Transverse colon (tissue), 4 donors: ENCODE measurements at regions not wholly inside any gene's neighbourhood (a gene's known extent, or its start where the extent isn't known, plus 50 kb on each side); places are given as distances from the start of the nearest gene placed in this dataset.
A peak's percentile ranks its signal among the peaks of the same experiment; 100 is the strongest.
"Not testable (repeated sequence)": the region's sequence is repeated elsewhere in the genome, so short reads cannot be mapped to it uniquely, and the experiment has no call there.

Experiments used
- DNase-seq: peaks from one replicate; pipeline ENCODE4 v3.0.0-alpha.2; 2019
- H3K27ac ChIP-seq, 4 donors: fragments of 200-600 bp; sonication (generic); 2 replicates each; pipeline ENCODE4 v1.5.1; 2016 to 2018; ENCODE audit warnings: inconsistent platforms in 4 of 4
- H3K27me3 ChIP-seq: fragments of 200-600 bp; sonication (generic); 2 replicates; pipeline ENCODE4 v1.5.1; 2017; ENCODE audit warnings: inconsistent platforms
- H3K36me3 ChIP-seq, 4 donors: fragments of 200-600 bp; sonication (generic); 2 replicates each; pipeline ENCODE4 v1.5.1; 2017 to 2019; ENCODE audit warnings: inconsistent platforms in 4 of 4
- H3K4me1 ChIP-seq, 4 donors: fragments of 200-600 bp; sonication (generic); 2 replicates each; pipeline ENCODE4 v1.5.1; 2017 to 2020; ENCODE audit warnings: inconsistent platforms in 4 of 4
- H3K4me3 ChIP-seq, 4 donors: fragments of 200-600 bp; sonication (generic); 1 replicate in 1 of 4; 2 replicates in 3 of 4; pipeline versions ENCODE4 v1.5.1 to v1.6.1; 2017 to 2019; ENCODE audit warnings: inconsistent platforms in 4 of 4
- H3K9me3 ChIP-seq, 2 donors: fragments of 200-600 bp; sonication (generic); 2 replicates each; pipeline ENCODE4 v1.5.1; 2017 to 2019; ENCODE audit warnings: inconsistent platforms in 2 of 2
- EP300 ChIP-seq: sonication (generic); formaldehyde crosslinking; IDR thresholded peaks from one replicate; pipeline ENCODE4 v1.6.1; 2017; ENCODE audit warnings: antibody characterized with exemption, low read depth
- POLR2A ChIP-seq: fragments of 450-650 bp; IDR thresholded peaks from one replicate; pipeline ENCODE4 v1.6.1; 2016; ENCODE audit warnings: antibody characterized with exemption, mild to moderate bottlenecking, moderate library complexity
- POLR2AphosphoS5 ChIP-seq, 3 donors: sonication (generic); formaldehyde crosslinking; IDR thresholded peaks; one replicate each; pipeline ENCODE4 v1.6.1; 2016; ENCODE audit warnings: antibody characterized with exemption in 3 of 3
- WGBS, 2 donors: methylation state at CpG; one replicate each; pipeline ENCODE4 v1.1.5; 2018; ENCODE audit warnings: low coverage in 1 of 2; 5-methylcytosine and 5-hydroxymethylcytosine counted together
- in situ Hi-C, 4 donors: fragments of 200-750 bp; cut with MboI; loops; one replicate each; pipeline versions ENCODE4 v1.15.0 to v1.15.1; 2017; ENCODE audit warnings: low sequenced_read_pairs in 3 of 4, low pct_ligation_motif_present in 1 of 4, low pct_unique_long_range_greater_than_20kb in 1 of 4
- intact Hi-C: fragments of 100-400 bp; cut with DNase I; formaldehyde crosslinking; loops from one replicate; pipeline ENCODE4 v1.15.1; 2023; ENCODE audit warnings: low total_unique reads
- TF ChIP-seq, protein P1 (sequence below), 5 experiments: fragments of 200-600 bp in 3 of 5; fragments of 450-650 bp in 2 of 5; sonication (generic) in 3 of 5; IDR thresholded peaks; 1 replicate in 2 of 5; 2 replicates in 3 of 5; pipeline ENCODE4 v1.5.1; 2016 to 2017; ENCODE audit warnings: antibody characterized with exemption in 5 of 5, inconsistent platforms in 3 of 5, mild to moderate bottlenecking in 2 of 5, moderate library complexity in 1 of 5

DNA sequence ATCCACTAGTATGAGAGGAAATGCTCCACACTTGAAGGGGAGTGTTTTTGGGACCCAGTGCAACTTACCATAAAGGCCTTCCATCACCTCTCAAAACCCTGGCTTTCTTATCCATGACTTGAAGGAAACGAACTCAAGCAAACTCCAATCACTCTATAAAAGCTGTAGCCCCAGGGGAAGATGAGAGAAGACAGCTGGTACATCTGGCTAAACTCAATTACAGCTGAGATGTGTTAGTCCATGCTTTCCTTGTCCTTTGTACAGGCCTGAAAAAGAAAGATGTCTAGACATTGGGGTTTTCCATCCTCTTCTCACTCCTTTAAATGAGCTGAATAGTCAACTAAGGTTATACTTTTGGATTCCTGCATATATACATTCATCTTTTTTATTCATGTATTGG lies 89.5 kb upstream of the ANKRD30A start:
- no peak overlapping the region for H3K27ac ChIP-seq
- no peak for DNase-seq
- intact Hi-C loops: no loop called here
- H3K4me3 ChIP-seq: no peak overlapping the region
- no peaks in the 10 kb centered on the region for H3K4me1 ChIP-seq
- H3K9me3 ChIP-seq: peaks cover 0 to 7% of the 10 kb centered on the region in 2 donors
- in situ Hi-C loops: no loop called here
- no peaks in the 10 kb centered on the region for H3K27me3 ChIP-seq
- peak in 1 of 3 donors; percentile 6 for TF ChIP-seq POLR2AphosphoS5 (IDR thresholded peaks at IDR 0.05)
- no peak for TF ChIP-seq EP300
- no peaks in the 10 kb centered on the region for H3K36me3 ChIP-seq
- WGBS, 2 donors: 0% methylated on average over 1 of the region's 1 CpG; no CpG with 5 or more reads in 1 of the 2 donors

DNA sequence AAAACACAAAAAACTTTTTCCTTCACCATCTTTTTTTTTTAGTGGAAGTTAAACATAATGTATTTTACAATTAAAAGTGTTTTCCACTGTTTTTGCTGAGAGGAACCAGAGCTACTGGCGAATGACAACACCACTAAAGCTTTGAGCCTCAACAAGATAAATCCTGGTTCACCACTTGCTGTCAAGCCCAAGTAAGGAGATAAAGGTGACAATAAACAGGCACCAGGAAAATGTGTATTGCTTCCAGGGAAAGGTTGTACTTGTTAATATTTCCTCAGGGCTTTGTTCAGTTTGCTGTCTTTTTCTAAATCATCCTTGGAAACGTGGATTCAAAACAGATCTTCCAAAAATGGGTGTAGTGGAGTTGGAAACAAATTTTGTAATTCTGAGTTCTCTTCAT lies 109.9 kb upstream of the ANKRD30A start:
- H3K9me3 ChIP-seq: no peaks in the 10 kb centered on the region
- WGBS, 2 donors: 24 to 38% methylated on average over 2 of the region's 2 CpGs
- peak overlapping the region in 3 of 4 donors; percentile 52 to 72 (median 59) for H3K27ac ChIP-seq

DNA sequence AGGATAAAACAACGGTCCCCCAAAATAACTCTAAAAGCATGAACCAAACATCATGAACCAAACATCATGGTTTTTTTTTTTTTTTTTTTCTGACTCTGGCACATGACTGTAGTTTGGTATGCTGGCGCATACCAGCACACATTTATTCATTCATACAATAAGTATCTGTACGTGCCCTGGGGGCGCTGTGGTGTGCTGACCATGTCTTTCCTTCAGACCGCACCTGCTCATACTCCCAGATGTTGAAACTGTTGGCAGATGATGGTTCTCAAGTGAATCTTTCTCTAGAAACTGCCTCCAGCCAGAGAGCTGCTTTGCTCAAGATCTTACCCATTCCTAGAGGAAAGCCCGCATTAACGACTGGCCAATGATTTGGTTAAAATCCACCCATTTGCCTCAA lies 114.7 kb upstream of the ANKRD30A start:
- intact Hi-C loops: no loop called here
- H3K27ac ChIP-seq: no peak overlapping the region
- no peaks in the 10 kb centered on the region for H3K27me3 ChIP-seq
- DNase-seq: no peak
- H3K4me3 ChIP-seq: no peak overlapping the region
- no peaks in the 10 kb centered on the region for H3K9me3 ChIP-seq
- H3K36me3 ChIP-seq: no peaks in the 10 kb centered on the region
- WGBS, 2 donors: 68 to 77% methylated on average over 3 to 7 of the region's 7 CpGs
- H3K4me1 ChIP-seq: no peaks in the 10 kb centered on the region
- in situ Hi-C loops: no loop called here
- TF ChIP-seq POLR2AphosphoS5 (IDR thresholded peaks at IDR 0.05): no peak
- no peak for TF ChIP-seq EP300
- TF ChIP-seq, protein P1, sequence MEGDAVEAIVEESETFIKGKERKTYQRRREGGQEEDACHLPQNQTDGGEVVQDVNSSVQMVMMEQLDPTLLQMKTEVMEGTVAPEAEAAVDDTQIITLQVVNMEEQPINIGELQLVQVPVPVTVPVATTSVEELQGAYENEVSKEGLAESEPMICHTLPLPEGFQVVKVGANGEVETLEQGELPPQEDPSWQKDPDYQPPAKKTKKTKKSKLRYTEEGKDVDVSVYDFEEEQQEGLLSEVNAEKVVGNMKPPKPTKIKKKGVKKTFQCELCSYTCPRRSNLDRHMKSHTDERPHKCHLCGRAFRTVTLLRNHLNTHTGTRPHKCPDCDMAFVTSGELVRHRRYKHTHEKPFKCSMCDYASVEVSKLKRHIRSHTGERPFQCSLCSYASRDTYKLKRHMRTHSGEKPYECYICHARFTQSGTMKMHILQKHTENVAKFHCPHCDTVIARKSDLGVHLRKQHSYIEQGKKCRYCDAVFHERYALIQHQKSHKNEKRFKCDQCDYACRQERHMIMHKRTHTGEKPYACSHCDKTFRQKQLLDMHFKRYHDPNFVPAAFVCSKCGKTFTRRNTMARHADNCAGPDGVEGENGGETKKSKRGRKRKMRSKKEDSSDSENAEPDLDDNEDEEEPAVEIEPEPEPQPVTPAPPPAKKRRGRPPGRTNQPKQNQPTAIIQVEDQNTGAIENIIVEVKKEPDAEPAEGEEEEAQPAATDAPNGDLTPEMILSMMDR (IDR thresholded peaks at IDR 0.05): no peak
- TF ChIP-seq POLR2A: no peak

More for the DNA sequence above, 109.9 kb upstream of the ANKRD30A start:
- TF ChIP-seq EP300 (no peak), POLR2AphosphoS5 (IDR thresholded peaks at IDR 0.05) (peak; percentile 51 to 77 (median 71))
- no peaks in the 10 kb centered on the region for H3K27me3 ChIP-seq
- intact Hi-C loops (no loop called here), in situ Hi-C loops (no loop called here)
- H3K4me3 ChIP-seq: no peak overlapping the region
- no peaks in the 10 kb centered on the region for H3K4me1 ChIP-seq
- DNase-seq: no peak
- no peaks in the 10 kb centered on the region for H3K36me3 ChIP-seq

DNA sequence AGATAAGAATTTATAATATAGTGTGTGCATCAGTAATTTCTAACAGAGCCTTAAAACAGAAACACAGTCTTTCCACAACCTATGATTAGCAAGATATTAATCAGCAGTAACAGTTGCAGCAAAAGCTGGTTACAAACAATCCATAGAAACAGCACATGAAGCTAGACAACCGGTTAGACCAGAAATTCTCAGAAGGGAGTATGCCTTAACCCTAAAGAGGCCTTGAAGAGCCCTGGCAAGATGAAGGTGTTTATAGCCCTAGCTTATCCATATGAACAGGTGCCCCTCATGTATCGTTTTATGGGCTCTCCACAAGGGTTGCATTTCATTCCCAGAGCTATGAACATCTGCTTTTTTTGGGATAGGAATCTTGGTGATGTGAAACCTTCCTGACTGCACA lies 117.1 kb upstream of the ANKRD30A start:
- intact Hi-C loops, H3K9me3 ChIP-seq, H3K36me3 ChIP-seq, H3K4me1 ChIP-seq, H3K27ac ChIP-seq, DNase-seq, H3K4me3 ChIP-seq, H3K27me3 ChIP-seq, in situ Hi-C loops: not testable (repeated sequence)
- WGBS, 2 donors: 59% methylated on average over 2 of the region's 2 CpGs; no CpG with 5 or more reads in 1 of the 2 donors

DNA sequence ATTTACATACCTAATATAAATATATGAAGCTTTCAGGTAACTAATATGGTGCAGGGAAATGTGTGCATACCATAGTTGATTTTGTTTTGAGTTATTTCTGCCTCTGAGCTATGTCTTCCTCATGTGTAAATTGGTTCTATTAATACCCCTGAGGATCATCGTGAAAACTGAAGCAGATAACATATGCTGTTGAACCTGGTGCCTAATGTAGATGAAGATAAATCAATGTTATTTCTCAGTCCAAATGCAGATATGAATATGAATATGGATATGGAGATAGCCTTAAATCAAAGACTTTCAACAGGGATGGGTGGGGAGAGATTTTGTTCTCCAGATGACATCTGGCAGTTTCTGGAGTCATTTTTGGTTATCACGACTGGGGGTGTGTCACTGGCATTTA lies 122.3 kb upstream of the ANKRD30A start:
- H3K4me1 ChIP-seq: no peaks in the 10 kb centered on the region
- TF ChIP-seq POLR2A (no peak), EP300 (no peak), POLR2AphosphoS5 (IDR thresholded peaks at IDR 0.05) (no peak)
- TF ChIP-seq, protein P1 (IDR thresholded peaks at IDR 0.05): no peak
- H3K27me3 ChIP-seq: no peaks in the 10 kb centered on the region
- DNase-seq: no peak
- no peaks in the 10 kb centered on the region for H3K36me3 ChIP-seq
- no peaks in the 10 kb centered on the region for H3K9me3 ChIP-seq
- WGBS, 2 donors: 43 to 65% methylated on average over 2 of the region's 2 CpGs
- in situ Hi-C loops: no loop called here
- H3K27ac ChIP-seq: no peak overlapping the region
- H3K4me3 ChIP-seq: no peak overlapping the region
- intact Hi-C loops: no loop called here

DNA sequence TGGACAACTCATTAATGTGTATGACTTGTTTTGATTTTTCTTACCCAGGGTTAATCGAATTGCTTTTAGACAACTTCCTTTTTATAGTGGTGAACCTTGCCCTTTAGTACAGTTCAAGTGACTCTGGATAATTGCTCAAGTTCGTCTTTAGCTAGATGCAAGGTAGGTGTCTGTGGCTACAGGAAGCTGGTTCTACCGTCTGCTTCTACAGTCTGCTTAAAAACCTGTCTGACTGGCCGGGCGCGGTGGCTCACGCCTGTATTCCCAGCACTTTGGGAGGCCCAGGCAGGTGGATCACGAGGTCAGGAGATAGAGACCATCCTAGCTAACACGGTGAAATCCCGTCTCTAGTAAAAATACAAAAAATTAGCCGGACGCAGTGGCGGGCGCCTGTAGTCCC lies 129.6 kb upstream of the ANKRD30A start:
- H3K4me3 ChIP-seq, H3K27ac ChIP-seq, DNase-seq, H3K4me1 ChIP-seq, H3K36me3 ChIP-seq, H3K27me3 ChIP-seq, H3K9me3 ChIP-seq, in situ Hi-C loops: not testable (repeated sequence)
- 83 to 87% methylated on average over 1 to 14 of the region's 14 CpGs for WGBS, 2 donors
- intact Hi-C loops: loop anchor here (5.0 kb wide), 1 partner anchor 1051 kb away; no protein-coding TSS in a partner anchor
